Epithelial cell of proximal tubule (primary cell): ENCODE measurements at regions not wholly inside any gene's neighbourhood (a gene's known extent, or its start where the extent isn't known, plus 50 kb on each side); places are given as distances from the start of the nearest gene placed in this dataset.

Source experiments
- DNase-seq: peaks from one replicate; pipeline ENCODE4 v3.0.0-alpha.2; 2011; ENCODE audit warnings: low read depth
- H3K4me3 ChIP-seq: 2 replicates; pipeline ENCODE4 v1.5.1; 2011; ENCODE audit warnings: low read depth, mild to moderate bottlenecking, low read length
- CTCF ChIP-seq: conservative IDR thresholded peaks from 2 replicates; pipeline ENCODE4 v1.5.1; 2012; ENCODE audit warnings: low read depth, mild to moderate bottlenecking, low read length

- DNase-seq = no peak
- no peak for TF ChIP-seq CTCF
- H3K4me3 ChIP-seq = no peak overlapping the region
These were observed 65.7 kb upstream of the PGR start for GRCh38 chr11:101195294-101195693.

- DNase-seq = no peak
- H3K4me3 ChIP-seq = no peak overlapping the region
- no peak for TF ChIP-seq CTCF
These were observed 59.2 kb upstream of the PGR start for GRCh38 chr11:101188801-101189200.

- no peak for TF ChIP-seq CTCF
- H3K4me3 ChIP-seq = no peak overlapping the region
- DNase-seq = no peak
These were observed 58.6 kb upstream of the PGR start for GRCh38 chr11:101188173-101188572.

- no peak for TF ChIP-seq CTCF
- H3K4me3 ChIP-seq = no peak overlapping the region
- DNase-seq = no peak
These were observed 58.1 kb upstream of the PGR start for GRCh38 chr11:101187748-101188147.

- no peak for TF ChIP-seq CTCF
- DNase-seq = no peak
- H3K4me3 ChIP-seq = no peak overlapping the region
These were observed 56.4 kb upstream of the PGR start for GRCh38 chr11:101185985-101186384.

- TF ChIP-seq CTCF = no peak
- no peak overlapping the region for H3K4me3 ChIP-seq
- no peak for DNase-seq
These were observed 52.9 kb upstream of the PGR start for GRCh38 chr11:101182467-101182866.

- TF ChIP-seq CTCF = no peak
- no peak for DNase-seq
- no peak overlapping the region for H3K4me3 ChIP-seq
These were observed 50.9 kb upstream of the PGR start for GRCh38 chr11:101180481-101180880.
